Activated effector memory CD4-positive, alpha-beta T cell treated with anti-CD3 and anti-CD28 coated beads, Interleukin-2, amount 50 U/mL, for 16 hours (primary cell): ENCODE measurements at regions not wholly inside any gene's neighbourhood (a gene's known extent, or its start where the extent isn't known, plus 50 kb on each side); places are given as distances from the start of the nearest gene placed in this dataset.
"Not testable (repeated sequence)": the region's sequence is repeated elsewhere in the genome, so short reads cannot be mapped to it uniquely, and the experiment has no call there.

Experiments
- DNase-seq: peaks from one replicate; pipeline ENCODE4 v3.0.0-alpha.2; 2020

DNA sequence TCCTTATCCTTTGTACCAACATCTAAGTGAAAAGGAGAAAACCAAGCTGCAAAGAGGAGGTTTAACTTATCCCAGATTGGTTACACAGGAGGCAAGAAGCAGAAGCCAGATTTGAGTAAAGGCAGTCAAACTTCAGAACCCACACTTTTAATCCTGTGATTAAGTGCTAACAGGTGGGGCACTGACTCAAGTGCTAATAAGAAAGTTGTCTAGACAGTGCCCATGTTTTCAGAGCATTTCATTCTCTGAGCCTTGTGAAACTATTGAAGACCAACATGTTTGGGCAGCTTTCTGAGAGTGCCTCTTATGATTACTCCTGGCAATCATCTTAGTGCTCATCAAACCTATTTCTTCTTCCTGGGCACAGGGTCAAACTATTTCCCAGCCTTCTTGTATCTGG is 380.8 kb downstream of the KCNRG start:
- no peak for DNase-seq

DNA sequence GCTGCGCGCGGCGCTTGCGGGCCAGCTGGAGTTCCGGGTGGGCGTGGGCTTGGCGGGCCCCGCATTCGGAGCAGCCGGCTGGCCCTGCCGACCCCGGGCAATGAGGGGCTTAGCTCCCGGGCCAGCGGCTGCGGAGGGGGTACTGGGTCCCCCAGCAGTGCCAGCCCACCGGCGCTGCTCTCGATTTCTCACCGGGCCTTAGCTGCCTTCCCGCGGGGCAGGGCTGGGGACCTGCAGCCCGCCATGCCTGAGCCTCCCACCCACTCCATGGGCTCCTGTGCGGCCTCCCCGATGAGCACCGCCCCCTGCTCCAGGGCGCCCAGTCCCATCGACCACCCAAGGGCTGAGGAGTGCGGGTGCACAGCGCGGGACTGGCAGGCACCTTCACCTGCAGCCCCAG is 381.4 kb downstream of the KCNRG start:
- DNase-seq, result not testable (repeated sequence)

DNA sequence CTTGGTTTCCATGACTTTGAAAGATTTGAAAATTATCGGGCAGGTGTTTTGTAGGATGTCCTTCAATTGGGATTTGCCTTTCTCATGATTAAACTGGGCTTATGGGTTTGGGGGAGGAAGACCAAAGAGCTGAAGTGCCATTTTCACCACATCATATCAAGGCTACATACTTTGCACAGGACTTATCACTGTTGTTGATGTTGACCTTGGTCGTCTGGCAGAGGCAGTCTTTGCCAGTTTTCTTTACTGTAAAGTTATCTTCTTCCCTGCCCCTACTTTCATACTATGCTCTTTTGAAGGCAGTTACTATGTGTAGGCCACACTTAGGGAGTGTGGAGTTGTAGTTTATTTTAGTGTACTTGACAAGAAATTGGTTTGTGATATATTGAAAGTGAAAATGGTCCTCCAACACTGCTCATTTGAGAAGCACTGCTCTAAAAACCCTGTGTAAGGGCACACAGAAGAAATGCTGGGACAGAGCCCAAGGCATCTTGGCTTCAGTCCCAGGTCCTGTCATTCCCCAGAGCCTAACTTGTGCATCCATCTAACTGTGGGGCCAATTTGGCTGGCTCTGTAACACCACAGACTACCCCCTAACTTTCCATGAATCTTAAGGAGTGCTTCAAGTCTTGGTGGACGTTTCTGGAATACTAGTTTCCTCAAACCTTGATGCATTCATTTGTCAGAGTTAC is 384.9 kb downstream of the KCNRG start:
- DNase-seq, result no peak

DNA sequence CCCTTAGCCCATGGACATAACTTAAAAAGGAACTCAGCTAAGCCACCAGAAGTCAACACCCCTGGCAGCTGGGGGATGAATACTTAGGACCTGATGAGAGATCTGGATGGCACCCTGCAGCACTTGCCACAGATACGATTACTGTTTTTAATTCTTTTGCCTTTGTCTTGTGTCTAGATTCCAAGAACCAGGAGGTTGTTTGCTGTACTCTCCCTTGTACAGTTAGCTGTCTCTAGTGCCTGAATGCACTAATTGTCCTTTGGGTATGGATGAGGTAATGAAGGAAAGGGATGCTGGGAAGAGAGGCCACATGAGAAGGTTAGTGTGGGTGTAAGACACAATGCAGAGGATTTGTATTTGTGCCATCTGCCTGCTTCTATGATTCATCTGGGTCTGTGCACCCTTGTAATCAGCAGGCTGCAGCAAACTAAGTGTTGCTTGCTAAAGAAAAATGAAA is 385.8 kb downstream of the KCNRG start:
- DNase-seq, result no peak

DNA sequence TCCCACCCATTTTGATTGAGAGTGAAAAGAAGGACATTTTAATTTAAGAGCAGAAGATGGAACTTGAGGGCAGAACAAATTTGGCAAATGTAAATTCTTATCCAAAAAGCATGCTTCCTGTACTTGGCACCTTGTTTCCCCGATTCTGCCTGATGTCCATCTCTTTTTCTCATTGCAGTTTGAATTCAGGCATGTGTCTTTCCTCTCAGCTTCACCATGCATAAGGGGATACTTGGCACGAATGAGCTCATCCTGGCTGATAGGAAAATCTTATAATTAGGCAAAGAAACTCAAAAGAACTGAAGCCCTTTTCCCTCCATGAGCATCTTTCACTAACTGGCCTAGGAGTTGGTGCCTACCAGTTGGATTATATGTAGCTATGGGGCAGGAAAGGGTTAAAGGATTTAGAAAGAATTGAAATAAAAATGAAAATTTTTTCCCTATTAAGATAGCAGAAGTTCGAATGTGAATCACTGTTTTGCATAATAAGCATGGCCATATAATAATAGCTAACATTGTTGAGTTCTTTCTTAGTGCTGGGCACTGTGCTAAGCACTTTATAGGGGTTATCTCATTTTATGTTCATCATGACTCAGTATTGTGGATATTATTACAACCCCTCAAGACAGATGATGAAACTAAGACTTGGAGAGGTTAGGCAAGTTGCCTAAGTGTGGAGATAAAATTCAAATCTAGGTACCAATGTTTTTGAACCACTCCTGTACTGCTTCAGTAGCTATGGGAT is 386.6 kb downstream of the KCNRG start:
- DNase-seq, result no peak

DNA sequence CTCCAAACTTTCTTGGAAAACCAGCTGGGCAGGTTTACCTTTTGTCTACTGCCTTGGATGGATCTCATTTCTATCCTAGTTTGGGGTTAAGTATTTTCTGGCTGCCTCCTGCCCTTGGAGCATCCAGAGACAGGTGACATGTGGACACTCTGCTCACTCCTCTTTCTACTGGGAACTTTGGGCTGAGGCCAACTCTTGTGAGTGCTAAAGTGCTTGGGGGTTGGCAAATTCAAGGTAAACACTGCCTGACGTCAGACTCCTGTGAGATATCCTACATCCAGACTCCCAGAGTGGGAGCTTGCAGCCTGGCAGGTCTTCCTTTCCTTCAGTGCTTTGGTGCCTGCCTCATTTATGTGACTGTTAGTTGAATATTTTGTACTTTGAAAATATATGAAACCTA is 388.1 kb downstream of the KCNRG start:
- DNase-seq, result no peak

DNA sequence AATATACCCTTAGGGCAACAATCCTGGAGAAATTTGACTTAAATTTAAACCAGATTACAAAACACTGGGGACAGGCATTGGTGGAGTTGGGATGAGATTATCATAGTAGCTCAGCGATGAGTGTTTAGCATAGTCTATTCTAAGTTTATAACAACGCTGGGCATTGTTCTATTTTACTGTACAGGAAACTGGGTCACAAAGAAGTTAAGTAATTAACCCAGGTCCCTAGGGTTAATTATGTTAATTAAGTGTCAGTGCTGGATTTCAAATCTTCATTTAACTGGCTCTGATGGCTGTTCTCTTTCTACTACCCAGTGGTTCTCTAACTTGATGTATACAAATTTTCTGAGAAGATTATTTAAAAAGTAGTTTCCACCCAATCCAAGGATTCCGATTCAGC is 388.9 kb downstream of the KCNRG start:
- no peak for DNase-seq

DNA sequence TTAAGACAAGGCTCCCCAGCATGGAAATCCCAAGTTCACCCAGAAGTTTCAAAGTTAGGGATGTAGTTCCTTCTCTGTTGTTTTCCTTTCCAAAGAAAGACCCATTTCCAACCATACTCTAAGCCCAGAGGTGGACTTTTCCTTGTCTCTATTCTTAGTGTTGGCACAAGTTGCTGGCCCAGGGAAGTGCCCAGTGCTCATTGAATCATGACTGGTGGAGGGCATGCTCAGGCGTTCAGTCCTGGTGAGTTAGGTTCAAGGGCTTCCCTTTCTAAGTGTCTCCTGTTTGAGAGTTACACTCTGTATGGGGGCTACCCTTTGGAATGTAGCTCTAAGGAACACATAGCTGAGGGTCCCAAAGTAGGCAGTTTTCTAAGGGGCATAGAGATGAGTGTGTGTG is 389.5 kb downstream of the KCNRG start:
- DNase-seq, result no peak

DNA sequence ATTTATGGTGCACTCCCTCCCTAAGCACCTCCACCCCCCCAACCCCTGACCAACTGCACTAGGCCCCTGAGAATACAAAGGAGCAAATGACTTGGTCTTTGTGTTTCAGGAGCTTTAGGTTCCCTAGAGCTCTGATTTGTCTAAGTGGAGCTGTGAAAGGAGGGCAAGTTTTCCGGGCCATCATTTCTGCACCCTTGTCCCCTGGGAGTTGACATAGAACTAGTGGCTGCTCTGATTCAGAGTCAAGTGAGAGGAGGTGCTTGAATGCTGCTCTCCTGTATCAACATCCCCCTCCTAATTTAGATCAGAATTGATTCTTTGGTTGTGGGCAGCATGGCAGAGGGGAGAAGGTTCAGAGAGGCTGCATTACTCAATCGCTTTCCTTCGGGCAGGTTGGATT is 391.6 kb downstream of the KCNRG start:
- no peak for DNase-seq

DNA sequence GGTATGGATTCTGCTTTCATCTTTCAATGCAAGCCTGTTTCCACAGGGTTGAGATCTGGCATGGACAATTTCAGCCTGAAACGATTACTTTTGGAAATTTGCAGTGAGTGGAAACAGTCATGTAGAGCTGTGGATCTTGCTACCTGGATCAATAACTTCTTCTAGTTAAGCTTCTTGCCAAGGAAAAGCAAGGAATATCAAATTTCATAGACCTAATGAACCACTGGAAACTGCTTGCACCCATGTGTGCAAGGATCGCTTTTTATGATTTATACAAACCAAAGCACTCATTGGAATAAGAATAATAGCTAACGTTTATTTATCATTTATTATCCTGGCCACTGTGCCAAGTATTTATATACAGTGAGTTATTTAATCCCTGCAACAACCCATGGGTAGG is 392.8 kb downstream of the KCNRG start:
- no peak for DNase-seq

DNA sequence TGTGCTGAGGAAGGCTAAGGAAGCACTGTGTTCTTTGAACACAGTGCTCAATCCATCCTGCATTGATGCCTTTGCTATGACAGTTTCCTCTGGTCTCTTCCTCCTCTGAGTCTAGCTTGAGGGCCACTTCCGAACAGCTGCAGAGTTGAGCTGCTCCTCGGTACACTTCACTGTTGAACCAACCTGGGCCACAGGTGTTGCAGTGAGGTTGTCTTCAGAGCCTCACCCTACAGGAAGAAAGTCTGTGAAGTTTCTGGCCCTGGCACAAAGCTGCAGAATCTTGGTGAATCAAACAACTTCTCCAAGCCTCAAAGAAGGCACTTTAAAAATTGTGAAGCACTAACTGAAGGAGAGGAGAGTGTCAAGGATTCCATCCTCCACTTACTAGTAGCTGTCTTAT is 394.0 kb downstream of the KCNRG start:
- no peak for DNase-seq

DNA sequence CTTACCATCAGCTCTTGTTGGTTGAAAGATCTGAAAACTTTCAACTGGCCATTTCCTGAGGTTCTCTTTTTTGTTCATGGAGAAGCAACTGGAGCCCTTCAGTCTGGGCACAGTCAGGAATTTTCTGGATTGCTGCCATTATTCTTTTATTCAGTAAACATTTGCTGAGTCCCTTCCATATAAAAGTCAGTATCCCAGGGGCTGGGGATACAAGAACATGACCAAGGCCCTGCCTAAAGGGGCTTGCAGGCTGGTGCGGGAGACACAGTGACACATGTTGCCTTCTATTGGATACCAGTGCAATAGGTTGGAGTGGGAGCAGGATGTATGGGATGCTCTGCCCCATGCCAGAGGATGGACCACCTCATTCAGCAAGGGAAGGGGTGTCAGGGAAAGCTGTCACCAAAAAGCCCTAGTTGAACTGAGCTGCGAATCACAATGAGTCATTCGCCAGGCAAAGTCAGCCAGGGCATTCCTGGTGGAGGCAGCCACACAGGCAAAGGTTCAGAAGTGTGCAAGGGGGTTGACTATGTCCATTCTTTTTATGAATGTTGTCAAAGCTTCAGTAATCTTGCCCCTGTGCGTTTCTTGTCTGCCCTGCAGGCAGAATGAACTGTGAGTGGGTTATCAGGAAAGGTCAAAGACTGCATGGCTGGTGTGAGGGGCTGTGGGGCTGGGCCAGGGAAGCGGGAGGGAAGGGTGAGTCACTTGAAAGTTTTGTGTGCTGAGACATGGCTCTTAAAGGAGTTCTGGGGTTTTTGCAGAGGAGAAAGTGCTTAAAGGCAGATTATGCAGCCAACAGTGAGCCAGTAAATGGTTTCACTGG is 395.9 kb downstream of the KCNRG start:
- DNase-seq, result no peak

DNA sequence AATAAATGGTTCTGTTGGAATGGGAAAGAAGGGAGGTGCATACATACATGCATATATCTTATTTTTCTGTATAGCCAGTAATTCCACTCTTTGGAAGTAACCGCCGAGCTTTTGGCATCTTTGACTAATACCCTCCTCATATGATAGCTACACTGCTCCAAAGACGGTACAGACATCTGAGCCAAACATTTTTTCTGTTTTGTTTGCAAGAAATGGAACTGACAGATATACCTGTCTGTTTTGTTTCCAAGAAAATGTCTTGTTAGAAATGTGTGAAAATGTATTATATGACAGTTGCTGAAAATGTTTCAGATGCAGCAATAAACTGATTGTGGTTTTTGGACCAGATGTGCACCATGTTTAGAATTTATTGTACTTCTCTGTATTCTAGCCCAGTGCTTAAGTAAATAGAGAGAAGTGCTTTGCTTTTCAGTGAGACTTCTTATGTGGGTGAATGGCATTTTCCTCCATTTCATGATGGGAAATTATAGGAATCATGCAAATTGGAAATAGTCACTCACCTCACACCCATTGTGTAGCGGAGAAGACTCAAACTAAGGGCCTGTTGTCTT is 396.9 kb downstream of the KCNRG start:
- no peak for DNase-seq

DNA sequence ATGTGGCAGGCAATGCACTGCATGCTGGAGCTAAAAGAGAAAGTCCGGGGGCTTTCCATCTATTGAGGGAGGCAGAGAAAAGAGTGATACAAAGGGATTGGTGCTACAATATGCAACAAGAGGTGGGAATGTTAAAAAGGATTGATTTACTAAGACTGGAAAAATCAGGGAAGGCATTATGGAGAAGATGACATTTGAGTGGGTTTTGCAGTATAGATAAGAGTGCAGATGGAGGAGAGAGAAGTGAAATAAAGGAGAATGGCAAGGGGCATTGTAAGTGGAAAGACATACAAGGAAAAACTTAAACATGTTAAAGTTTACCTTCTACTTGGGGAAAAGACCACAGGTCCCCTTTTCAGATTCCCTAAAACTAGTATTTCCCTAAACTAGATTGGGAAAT is 399.4 kb downstream of the KCNRG start:
- no peak for DNase-seq

DNA sequence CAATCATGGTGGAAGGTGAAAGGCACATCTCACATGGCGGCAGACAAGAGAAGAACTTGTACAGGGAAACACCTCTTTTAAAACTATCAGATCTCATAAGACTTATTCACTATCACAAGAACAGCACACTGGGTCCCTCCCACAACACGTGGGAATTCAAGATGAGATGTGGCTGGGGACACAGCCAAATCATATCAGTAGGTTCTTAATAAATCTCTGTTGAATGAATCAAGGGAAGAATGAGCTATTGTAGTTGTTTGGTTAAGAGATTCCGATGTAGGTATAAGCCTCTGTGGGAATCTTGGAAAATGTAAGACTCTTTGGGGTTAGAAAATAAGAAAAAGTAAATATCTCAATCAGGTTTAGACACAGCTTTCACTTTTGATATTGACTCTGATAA is 400.2 kb downstream of the KCNRG start:
- DNase-seq, result no peak

DNA sequence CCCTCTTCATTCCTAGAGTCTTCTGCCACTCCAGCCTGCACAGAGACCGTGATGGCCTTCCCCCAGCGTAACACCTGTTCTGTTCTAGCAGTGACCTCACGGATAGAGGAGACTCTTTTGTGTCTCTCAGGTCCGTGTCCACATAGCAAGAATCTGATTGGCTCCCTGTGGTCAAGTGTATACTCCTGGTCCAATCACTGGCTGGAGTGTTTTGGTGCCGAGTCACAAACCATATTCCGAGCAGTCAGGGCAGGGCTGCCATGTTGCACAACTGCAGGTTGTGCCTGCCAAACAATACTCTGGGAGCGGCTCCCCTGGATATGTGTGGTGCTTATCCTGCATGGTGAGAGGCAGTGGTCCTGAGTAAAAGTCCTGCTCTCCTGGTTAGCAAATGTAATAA is 402.4 kb downstream of the KCNRG start:
- DNase-seq, result no peak

DNA sequence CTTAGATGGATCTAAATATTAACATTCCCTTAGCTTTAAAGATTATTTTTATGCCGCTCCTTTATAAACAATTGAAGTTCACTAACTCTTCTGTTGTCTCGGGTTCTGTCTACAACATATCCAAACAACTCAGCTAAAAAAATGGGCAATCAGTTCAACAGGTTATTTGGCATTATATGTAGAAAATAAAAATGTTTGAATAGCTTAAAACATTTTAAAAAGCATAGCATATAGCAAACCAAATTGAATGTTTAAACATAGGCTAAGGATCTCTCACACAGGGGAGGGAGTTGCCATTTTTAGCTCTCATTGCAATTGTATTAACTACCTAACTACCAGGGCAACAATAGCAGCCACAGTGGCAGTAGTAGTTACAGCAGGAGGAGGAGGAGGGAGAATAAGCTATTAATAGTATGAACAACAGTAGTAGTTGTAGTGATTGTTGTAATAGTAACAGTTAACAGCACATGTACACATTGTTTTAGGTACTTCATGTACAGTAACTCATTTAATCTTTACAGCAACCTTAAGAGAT is 404.2 kb downstream of the KCNRG start:
- DNase-seq, result no peak

DNA sequence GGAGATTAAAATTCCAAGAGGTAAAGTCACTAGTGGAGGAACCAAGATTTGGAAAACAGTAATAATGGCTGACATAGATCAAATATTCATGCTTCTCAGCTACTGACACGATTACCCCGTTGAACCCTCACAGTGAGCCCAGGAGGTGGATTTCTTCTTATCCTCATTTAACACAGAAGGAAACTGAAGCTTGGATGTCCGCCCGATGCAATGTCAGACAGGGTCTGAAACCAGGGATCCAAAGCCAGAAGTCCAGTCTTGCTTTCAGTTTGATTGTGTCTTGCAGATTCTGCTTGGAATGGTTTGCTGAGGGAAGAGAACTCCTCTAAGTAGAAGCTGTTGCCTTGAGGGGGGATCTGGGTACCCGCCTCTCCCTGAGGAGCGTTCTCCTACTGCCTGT is 404.7 kb downstream of the KCNRG start:
- no peak for DNase-seq

DNA sequence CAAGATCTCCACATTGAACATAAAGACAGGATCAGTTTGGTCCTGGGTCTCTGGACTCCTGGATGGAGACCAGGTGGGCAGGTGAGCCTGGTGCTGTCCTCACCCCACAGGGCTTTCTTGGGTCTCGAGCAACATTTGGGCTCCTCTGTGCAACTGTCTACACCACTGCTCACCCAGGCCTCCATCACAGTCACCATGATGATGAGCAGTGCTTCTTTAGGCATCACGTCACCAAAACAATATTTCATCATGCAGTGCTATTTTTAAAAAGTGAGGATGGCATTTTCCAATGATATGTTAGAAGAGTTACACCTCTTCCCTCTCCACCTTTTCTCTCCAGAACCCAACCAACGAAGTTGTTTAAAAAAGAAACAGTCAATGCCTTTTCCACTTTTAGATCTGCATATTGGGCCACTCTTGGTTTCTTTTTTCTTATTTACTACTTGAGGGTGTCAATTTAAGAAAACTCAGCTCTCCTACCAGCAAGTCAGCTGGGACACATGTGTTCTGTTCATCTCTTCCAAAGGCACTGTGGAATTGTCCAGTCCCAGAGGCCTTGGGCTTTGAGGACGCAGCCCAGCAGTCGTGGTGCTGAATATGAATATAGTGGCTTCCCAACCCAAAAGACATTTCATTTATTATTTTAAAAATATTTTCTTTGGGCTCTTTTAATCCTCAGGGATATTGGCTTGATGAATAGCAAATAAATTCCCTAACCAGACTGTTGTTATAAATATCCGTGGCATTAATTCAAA is 405.7 kb downstream of the KCNRG start:
- DNase-seq, result no peak

DNA sequence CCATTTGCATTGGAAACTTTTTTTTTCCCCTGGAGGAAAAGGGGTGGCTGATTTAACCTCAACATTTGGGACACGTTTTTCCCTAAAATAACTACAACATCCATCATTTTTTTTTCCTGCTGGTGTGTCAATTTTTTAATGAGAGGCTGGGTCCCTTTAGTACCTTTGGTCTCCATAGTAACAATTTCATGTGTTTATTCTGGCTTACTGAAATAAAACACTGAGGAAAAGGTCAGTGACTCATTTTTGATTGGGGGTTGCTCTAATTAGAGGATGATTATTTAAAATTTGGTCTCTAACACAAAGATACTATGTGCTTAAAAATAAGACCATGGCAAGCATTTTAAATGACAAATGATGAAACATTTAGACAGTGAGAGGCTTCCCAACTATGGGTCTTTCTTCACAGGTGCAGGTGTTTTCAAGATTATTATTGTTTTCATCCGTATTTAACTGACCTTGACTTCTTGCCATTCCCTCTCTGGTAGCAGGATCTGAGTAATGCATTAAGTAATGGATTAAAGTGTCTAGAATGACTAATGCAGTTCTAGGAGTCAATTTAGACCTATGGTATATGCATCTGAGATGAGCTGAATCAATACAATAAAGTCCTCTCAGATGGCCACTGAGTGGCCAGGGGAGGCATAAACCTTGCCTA is 406.4 kb downstream of the KCNRG start:
- DNase-seq, result no peak

DNA sequence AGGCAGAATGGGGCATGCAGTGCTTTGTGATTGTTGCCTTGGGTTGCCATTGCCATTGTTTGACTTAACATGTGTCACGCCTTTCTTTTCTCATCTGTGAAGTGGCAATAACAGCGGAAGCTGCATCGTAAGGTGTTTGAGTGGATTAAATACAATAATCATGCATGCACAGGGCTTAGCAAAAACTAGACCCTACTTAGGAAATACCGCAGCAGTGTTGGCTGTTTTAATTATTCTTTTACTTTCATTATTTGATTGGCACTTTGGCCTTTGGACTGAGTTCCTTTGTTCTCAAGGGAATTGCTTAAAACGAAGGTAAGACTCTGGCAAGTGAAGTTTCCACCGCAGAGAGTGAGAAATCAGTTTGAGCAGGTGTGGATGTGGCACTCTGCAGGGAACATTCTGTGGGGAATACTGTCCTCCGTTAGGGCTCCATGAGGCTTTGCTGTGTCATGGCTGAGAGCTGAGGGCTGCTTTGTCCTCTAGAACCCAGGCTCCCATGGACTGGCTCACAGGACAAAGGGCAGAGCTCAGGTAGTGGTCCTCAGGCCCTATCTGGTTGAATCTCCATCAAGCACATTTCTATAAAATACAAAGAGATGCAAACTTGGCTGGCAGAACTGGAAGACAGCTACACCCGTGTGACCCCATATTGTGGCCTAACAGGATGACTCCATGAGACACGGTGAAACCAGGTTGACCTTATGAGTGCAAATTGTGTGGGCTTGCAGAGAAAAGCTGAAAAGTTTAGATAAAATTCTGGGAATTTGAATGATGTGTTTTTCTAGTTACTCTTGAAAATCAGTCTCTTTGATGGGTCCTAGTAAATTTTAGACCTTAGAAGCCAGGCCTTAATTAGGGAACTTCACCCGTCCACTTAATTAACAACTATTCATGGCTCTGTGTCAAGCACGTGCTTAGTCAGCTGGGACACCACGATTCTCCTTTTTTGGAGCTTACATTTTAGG is 407.2 kb downstream of the KCNRG start:
- DNase-seq, result no peak
